Type B pancreatic cell (in vitro differentiated cells): ENCODE measurements at regions not wholly inside any gene's neighbourhood (a gene's known extent, or its start where the extent isn't known, plus 50 kb on each side); places are given as distances from the start of the nearest gene placed in this dataset.

Experiments
- DNase-seq: peaks from one replicate; pipeline ENCODE4 v3.0.0; 2021; ENCODE audit warnings: mixed read lengths; ENCODE audit not compliant: unreplicated experiment; ENCODE audit errors: extremely low spot score
- H3K27ac Mint-ChIP-seq: 2 replicates; pipeline ENCODE4 v1.8.0; 2021; ENCODE audit warnings: mild to moderate bottlenecking, mixed read lengths
- H3K27me3 Mint-ChIP-seq: 2 replicates; pipeline ENCODE4 v1.8.0; 2021; ENCODE audit warnings: mixed read lengths
- H3K36me3 Mint-ChIP-seq: 2 replicates; pipeline ENCODE4 v1.8.0; 2021; ENCODE audit warnings: mixed read lengths
- H3K4me1 Mint-ChIP-seq: one replicate; pipeline ENCODE4 v1.8.0; 2021; ENCODE audit warnings: mixed read lengths; ENCODE audit not compliant: unreplicated experiment
- H3K4me3 Mint-ChIP-seq: 2 replicates; pipeline ENCODE4 v1.8.0; 2021; ENCODE audit warnings: mild to moderate bottlenecking, mixed read lengths
- H3K9me3 Mint-ChIP-seq: 2 replicates; pipeline ENCODE4 v1.8.0; 2021; ENCODE audit warnings: mixed read lengths
- TF ChIP-seq, protein P1 (sequence below): fragments of 200-600 bp; sonication (generic); conservative IDR thresholded peaks from 2 replicates; pipeline ENCODE4 v1.5.0; 2021; ENCODE audit warnings: antibody characterized with exemption, mild to moderate bottlenecking

DNA sequence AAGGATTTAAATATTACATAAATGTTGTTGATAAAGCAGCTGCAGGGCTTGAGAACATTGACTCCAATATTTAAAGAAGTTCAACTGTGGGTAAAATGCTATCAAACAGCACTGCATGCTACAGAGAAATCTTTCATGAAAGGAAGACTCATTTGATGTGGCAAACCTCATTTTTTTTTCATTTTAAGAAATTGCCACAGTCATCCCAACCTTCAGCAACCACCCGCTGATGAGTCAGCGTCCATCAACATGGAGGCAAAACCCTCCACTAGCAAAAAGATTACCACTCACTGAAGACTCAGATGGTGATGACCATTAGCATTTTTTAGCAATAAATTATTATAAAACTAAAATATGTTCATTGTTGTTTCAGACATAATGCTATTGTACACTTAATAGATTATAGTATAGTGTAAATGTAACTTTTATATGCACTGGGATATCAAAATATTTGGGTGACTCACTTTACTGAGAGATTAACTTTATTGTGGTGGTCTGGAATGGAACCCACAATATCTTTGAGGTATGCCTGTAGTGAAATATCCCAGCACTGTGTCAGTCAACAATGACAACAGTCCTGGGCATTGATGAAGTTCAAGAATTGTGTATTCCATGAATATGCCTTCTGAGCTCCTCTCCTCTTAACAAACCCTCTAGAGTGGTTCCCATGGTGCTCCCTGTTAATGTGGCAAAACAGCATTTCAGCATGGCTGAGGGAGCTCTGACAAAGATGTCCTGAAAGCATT lies 52.4 kb upstream of the SOX21 start:
- Mint-ChIP-seq H3K4me3 (no peak overlapping the region), H3K27me3 (peaks cover 7% of the 10 kb centered on the region), H3K27ac (no peak overlapping the region), H3K36me3 (no peaks in the 10 kb centered on the region), H3K4me1 (no peaks in the 10 kb centered on the region), H3K9me3 (peaks cover 4% of the 10 kb centered on the region)
- no peak for DNase-seq
- TF ChIP-seq, protein P1, sequence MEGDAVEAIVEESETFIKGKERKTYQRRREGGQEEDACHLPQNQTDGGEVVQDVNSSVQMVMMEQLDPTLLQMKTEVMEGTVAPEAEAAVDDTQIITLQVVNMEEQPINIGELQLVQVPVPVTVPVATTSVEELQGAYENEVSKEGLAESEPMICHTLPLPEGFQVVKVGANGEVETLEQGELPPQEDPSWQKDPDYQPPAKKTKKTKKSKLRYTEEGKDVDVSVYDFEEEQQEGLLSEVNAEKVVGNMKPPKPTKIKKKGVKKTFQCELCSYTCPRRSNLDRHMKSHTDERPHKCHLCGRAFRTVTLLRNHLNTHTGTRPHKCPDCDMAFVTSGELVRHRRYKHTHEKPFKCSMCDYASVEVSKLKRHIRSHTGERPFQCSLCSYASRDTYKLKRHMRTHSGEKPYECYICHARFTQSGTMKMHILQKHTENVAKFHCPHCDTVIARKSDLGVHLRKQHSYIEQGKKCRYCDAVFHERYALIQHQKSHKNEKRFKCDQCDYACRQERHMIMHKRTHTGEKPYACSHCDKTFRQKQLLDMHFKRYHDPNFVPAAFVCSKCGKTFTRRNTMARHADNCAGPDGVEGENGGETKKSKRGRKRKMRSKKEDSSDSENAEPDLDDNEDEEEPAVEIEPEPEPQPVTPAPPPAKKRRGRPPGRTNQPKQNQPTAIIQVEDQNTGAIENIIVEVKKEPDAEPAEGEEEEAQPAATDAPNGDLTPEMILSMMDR: no peak
